ENCODE measurements at regions not wholly inside any gene's neighbourhood (a gene's known extent, or its start where the extent isn't known, plus 50 kb on each side); places are given as distances from the start of the nearest gene placed in this dataset.

DNA sequence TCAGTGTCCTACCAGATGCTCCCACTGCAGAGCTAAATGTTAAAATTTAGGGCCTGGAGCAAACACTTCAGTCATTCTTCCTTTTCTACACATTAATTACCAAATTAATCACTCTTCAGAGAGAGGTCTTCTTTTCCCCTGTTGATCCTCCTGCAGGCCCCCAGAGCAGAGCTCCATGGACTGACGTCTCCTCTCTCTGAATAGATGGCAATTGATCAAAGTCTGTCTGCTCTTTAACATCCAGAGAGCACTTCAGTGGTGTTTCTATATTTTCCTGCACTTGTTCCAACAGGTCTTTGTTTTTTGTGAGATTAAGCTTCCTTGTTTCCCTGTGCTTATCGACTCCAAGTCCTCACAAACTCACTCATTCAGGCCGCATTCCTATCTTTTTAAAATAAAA lies 239.3 kb downstream of the SIPA1L2 start:
- Histone ChIP-seq H3K27ac (no peak overlapping the region), H3K27me3 (peaks cover 13% of the 10 kb centered on the region), H3K4me1 (ENCODE audit: control insufficient read depth in 1 of 2, insufficient read depth in 1 of 2, low read depth in 1 of 2, low read length in 1 of 2) (no peaks in the 10 kb centered on the region), H3K9me3 (no peaks in the 10 kb centered on the region), H3K36me3 (no peaks in the 10 kb centered on the region), H3K4me3 (ENCODE audit: low read depth in 1 of 2, low read length in 1 of 2) (no peak overlapping the region)
- TF ChIP-seq, protein P1, sequence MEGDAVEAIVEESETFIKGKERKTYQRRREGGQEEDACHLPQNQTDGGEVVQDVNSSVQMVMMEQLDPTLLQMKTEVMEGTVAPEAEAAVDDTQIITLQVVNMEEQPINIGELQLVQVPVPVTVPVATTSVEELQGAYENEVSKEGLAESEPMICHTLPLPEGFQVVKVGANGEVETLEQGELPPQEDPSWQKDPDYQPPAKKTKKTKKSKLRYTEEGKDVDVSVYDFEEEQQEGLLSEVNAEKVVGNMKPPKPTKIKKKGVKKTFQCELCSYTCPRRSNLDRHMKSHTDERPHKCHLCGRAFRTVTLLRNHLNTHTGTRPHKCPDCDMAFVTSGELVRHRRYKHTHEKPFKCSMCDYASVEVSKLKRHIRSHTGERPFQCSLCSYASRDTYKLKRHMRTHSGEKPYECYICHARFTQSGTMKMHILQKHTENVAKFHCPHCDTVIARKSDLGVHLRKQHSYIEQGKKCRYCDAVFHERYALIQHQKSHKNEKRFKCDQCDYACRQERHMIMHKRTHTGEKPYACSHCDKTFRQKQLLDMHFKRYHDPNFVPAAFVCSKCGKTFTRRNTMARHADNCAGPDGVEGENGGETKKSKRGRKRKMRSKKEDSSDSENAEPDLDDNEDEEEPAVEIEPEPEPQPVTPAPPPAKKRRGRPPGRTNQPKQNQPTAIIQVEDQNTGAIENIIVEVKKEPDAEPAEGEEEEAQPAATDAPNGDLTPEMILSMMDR (IDR thresholded peaks at IDR 0.05) = no peak

DNA sequence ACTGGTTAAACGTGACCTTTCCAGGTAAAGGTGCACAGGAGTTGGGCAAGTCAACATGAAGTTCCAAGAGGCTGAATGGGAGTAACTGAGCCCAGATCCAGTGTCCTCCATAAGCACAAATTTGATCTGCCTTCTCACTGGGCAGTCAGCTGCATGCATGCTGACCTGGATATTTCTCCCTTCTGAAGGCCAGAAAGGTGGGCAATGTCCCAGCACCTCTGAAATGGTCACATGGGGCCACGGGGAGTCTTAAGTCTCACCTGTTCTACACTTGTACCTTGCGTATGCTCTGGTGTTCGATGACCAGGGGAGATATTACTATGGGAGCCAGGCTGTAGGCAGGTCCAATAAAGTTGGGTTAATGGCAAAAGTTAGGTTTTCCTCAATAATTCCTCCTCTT lies 240.2 kb downstream of the SIPA1L2 start:
- Histone ChIP-seq H3K36me3 (no peaks in the 10 kb centered on the region), H3K4me1 (ENCODE audit: control insufficient read depth in 1 of 2, insufficient read depth in 1 of 2, low read depth in 1 of 2, low read length in 1 of 2) (no peaks in the 10 kb centered on the region), H3K27ac (no peak overlapping the region), H3K9me3 (no peaks in the 10 kb centered on the region), H3K4me3 (ENCODE audit: low read depth in 1 of 2, low read length in 1 of 2) (no peak overlapping the region), H3K27me3 (peaks cover 13% of the 10 kb centered on the region)
- TF ChIP-seq, protein P1 (IDR thresholded peaks at IDR 0.05) = no peak

DNA sequence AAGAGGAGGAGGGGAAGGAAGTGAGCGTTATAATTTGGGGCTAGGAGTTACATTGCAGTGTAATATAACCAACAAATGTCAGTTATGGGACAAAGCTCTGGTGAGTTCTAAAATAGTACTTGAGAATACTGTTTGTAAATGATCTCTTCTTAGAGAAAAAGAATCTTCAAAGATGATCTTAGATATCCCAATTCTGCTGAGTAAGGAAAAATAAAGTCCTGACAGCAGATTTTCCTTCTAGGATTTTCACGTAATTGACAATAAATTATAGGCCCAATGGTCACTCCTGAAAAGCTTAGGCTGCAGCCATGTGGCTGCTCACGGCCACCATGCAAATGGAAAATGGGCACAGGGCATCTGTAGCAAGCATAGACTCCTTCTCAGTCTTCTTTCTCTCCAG lies 241.6 kb downstream of the SIPA1L2 start:
- no peaks in the 10 kb centered on the region for H3K4me1 ChIP-seq (ENCODE audit: control insufficient read depth in 1 of 2, insufficient read depth in 1 of 2, low read depth in 1 of 2, low read length in 1 of 2)
- no peak overlapping the region for H3K27ac ChIP-seq
- H3K9me3 ChIP-seq = no peaks in the 10 kb centered on the region
- no peak overlapping the region for H3K4me3 ChIP-seq (ENCODE audit: low read depth in 1 of 2, low read length in 1 of 2)
- no peaks in the 10 kb centered on the region for H3K36me3 ChIP-seq
- TF ChIP-seq, protein P1 (IDR thresholded peaks at IDR 0.05) = no peak
- peaks cover 6% of the 10 kb centered on the region for H3K27me3 ChIP-seq

DNA sequence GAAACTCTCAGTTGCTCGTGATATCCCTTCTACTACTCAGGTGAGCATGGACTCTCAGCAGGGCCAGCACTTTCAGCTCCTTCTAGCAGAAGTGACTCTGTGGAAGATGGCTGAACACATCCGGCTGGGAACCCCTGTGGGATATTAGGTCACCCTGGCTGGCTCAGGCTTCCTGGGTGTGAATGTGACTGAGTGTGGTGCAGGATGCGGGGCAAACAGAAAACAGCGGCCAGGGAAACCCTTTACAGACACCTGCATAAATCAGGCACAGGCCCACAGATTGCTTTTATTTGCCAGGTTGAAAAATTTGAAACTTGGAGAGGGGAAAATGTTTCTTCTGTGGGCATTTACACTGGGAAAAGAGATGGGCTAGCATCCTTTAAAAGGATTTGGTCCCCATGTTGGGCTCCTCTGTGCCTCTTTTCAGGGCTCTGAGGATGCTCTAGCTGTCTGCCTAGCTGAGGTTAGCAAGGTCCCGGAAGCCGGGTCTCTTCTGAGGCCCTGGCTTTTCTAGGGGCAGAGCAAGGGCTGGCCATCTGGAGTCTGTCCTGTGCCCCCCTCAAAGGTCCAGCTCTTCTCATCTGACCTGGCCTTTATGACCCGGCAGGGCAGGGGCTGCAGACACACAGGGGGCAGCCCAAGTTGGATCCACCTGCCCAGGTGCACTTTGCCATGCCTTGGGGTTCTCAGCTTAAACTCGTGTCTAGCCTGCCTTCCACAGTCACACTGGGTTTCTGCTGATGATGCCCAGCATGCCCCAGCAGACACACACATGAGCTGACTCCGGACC lies 243.0 kb downstream of the SIPA1L2 start:
- Histone ChIP-seq H3K9me3 (no peaks in the 10 kb centered on the region), H3K36me3 (no peaks in the 10 kb centered on the region), H3K4me1 (ENCODE audit: control insufficient read depth in 1 of 2, insufficient read depth in 1 of 2, low read depth in 1 of 2, low read length in 1 of 2) (no peaks in the 10 kb centered on the region), H3K27ac (no peak overlapping the region), H3K27me3 (no peaks in the 10 kb centered on the region), H3K4me3 (ENCODE audit: low read depth in 1 of 2, low read length in 1 of 2) (no peak overlapping the region)
- TF ChIP-seq, protein P1 (IDR thresholded peaks at IDR 0.05) = no peak

DNA sequence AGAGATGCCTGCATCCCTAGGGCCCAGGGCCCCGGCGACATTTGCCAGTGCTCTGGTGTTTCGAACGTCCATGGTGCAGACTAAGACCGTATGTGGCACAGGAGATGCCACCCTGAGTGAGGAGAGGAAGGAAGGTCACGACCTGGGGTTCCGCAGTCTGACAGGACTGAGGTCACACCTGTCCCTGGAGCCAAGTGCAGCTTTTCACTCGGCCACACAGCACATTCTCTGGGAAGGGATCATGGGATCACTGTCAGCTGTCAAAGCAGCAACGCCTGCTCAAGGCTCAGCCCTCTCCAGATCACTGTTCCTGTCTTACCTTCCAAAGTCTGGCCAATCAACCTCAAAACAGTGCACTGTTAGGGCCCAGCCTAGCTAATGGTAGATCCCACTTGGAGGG lies 243.6 kb downstream of the SIPA1L2 start:
- H3K4me3 ChIP-seq (ENCODE audit: low read depth in 1 of 2, low read length in 1 of 2) = no peak overlapping the region
- H3K27ac ChIP-seq = no peak overlapping the region
- H3K9me3 ChIP-seq = no peaks in the 10 kb centered on the region
- H3K36me3 ChIP-seq = no peaks in the 10 kb centered on the region
- peaks cover 4% of the 10 kb centered on the region for H3K27me3 ChIP-seq
- no peaks in the 10 kb centered on the region for H3K4me1 ChIP-seq (ENCODE audit: control insufficient read depth in 1 of 2, insufficient read depth in 1 of 2, low read depth in 1 of 2, low read length in 1 of 2)
- TF ChIP-seq, protein P1 (IDR thresholded peaks at IDR 0.05) = no peak
